GM19468 (cell line): ENCODE measurements at regions not wholly inside any gene's neighbourhood (a gene's known extent, or its start where the extent isn't known, plus 50 kb on each side); places are given as distances from the start of the nearest gene placed in this dataset.
"Not testable (repeated sequence)": the region's sequence is repeated elsewhere in the genome, so short reads cannot be mapped to it uniquely, and the experiment has no call there.

Experiments used
- ATAC-seq: cut with Tn5 transposase; IDR thresholded peaks from one replicate; pipeline ENCODE4 v1.9.1; 2021; ENCODE audit warnings: mild to moderate bottlenecking, moderate library complexity, moderate number of reproducible peaks; ENCODE audit not compliant: unreplicated experiment; ENCODE audit errors: extremely low read depth

GRCh38 chr15:35691891-35692867 is 146.2 kb upstream of the DPH6 start:
- no peak for ATAC-seq

- no peak for ATAC-seq
Measured at GRCh38 chr15:35693286-35693685, 147.3 kb upstream of the DPH6 start.

GRCh38 chr15:35693886-35694285 is 147.9 kb upstream of the DPH6 start:
- no peak for ATAC-seq

DNA sequence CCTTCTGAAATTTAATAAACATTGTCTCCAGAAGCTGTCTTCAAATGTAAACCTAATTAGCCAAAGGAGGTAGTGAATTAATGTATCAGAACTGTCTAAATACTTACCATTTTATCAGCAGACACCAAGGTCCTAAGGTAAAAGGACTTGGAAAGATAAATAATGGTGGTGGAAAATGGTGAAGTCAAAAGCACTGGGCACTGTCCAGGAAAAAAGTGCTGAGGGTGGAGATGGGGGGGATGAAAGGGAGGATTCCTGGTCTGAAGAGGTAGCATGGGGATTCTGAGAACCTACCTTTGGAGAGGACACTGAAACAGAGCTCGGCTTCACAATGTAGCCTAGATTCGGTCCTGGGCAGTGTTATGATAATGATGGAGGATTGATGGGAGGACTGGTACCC is 149.0 kb upstream of the DPH6 start:
- no peak for ATAC-seq

GRCh38 chr15:35696767-35697231 is 150.8 kb upstream of the DPH6 start:
- no peak for ATAC-seq

DNA sequence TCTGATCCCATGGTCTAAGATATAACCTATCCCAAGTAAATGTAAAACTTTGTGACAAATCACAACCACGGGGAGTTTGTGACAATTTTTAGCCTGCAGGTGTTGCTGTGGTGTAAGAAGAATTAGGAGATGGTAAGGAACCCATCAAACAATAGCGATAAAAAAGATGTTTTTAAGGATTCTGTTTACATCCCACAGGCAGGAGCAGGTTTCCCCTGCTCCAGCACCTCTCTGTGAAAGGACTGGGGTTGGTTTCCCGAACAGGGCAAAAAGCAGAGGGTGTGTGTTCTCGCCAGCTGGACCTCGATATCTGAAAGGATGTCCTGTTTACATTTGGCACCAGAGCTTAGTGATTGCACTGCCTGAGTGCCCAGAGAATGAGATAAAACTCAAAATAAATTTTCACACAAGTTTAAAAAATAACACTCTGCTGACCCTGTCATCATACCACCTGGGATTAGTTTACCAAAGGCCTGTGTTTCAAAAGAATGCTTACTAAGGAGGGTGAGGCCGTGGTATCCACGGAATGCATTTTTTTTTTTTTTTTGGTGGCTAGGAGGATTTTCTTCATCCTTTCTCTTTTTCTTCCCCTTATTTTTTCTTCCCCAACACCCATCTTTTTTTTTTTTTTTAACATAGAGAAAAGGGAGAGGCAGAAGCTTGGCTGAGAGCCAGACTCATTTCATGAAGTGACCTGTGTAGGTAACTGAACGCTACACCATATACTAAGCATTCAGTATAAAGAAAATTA is 151.8 kb upstream of the DPH6 start:
- no peak for ATAC-seq

- no peak for ATAC-seq
Measured at GRCh38 chr15:35698331-35698730, 152.4 kb upstream of the DPH6 start.

GRCh38 chr15:35698966-35699575 is 153.1 kb upstream of the DPH6 start:
- no peak for ATAC-seq

GRCh38 chr15:35700091-35700593 is 154.2 kb upstream of the DPH6 start:
- not testable (repeated sequence) for ATAC-seq

DNA sequence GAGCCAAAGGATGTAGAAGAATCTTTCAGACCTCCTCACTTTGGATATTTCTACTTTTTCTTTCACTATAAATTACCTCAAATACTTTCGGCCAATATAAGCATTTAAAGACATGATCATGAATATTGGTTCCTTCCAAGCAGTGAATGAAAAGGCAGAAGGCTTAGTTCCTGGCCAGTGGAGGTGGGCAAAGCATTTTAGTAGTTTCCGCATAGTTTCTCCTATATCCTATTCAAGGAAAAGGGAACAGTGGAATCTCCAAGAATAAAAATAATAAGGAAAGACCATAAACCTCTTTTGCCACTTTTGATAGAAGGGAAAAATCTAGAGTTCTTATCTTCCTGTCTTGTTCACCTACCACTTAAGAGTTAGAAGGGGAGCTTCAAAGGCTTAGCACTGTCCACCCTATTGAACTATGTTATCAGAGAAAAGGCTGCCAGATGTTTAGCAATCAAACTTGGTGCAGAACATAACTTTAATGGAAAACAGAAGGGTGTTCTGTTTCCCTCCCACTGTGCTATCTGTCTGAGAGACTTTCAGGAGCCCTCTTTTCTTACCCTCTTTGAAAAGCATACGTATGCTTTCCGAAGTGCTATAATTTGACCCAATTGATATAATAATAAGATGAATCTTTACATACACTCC is 155.6 kb upstream of the DPH6 start:
- ATAC-seq = no peak

- ATAC-seq = no peak
Measured at GRCh38 chr15:35702946-35703495, 157.1 kb upstream of the DPH6 start.

- ATAC-seq = no peak
Measured at GRCh38 chr15:35705030-35705883, 159.3 kb upstream of the DPH6 start.

DNA sequence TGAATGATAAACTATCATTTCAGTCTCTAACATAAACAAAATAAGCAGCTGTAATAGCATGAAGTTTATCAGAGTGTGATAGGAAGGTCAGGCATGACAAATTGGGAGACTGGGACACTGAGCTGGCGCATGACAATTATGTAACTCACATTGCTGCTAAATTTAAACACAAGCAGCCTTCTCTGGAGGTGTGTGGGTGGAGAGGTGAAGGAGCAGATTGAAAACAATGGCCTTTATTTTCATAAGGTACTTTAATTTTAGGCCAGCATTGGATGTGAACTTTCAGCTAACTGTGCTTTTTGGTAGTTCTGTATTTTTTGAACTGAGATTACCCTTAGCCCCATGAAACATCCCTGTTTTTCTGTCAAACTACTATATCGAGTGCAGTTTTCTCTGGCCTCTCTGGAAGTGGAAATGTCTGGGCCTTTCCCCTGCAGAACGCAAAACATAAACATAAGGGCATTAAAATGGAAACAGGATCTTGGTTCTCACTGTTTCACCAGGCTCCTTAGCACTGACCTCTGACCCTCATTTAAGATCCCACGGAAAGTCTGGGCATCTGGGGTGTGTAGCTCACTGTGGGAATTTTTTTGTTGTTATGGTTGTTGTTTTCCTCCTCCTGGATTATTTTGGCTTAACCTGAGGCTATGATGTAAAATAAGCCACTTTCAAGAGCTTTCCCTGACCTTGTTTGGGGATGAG is 160.1 kb upstream of the DPH6 start:
- ATAC-seq = no peak

DNA sequence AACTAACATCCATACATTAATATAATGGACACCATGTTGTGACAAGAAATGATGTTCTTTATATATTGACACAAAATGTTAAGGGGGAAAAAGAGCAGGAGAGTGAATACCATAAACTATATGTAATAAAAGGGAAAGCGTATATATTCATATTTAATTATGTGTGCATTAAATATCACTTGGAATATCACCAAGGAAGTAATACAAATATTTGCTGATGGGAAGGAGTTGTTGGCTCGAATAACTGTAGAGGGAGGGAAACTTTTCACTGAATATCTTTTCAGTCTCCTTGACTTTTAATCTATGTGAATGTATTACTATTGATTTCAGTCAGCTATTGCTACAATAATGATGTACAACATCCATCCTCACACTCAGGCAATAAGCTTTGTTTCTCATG is 167.0 kb upstream of the DPH6 start:
- no peak for ATAC-seq

- no peak for ATAC-seq
Measured at GRCh38 chr15:35713733-35714132, 167.8 kb upstream of the DPH6 start.

DNA sequence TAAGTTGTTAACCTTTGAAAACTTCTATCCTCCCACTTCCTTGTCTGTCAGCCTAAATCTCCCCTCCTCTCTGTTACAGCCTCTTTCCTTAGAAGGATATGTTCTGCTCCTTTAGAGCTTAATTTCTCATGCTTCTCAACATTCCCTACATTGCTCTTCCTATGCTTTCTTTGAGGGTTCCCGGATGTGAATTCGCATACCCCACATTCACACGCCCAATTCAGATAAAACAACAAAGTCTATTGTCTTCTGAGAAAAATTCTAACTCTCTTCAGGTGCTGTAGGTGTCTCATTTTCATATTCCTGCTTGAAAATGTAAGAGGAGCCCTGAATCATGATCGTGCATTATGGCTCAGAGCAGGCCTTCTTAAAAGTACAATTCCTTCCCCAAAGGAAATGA is 171.8 kb upstream of the DPH6 start:
- ATAC-seq = no peak

DNA sequence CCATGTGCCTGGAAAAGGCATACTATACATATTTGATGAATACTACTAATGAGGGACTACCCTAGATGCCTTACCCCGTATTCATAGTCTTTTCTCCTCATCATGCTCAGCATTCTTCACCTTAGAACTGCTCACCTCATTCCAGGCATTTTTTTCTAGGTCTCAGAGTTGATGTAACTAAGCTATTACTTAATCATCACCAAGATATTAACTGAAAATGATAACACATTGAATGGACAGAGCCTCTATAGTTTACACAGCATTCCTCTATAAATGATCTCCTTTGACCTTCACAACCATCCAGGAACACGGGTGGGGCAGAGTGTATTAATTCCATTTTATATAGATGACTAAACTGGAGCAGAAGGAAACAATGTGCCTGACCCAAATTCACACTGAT is 174.1 kb upstream of the DPH6 start:
- no peak for ATAC-seq

GRCh38 chr15:35720984-35721383 is 175.0 kb upstream of the DPH6 start:
- ATAC-seq = no peak
